Neuronal stem cell (in vitro differentiated cells): ENCODE measurements at regions not wholly inside any gene's neighbourhood (a gene's known extent, or its start where the extent isn't known, plus 50 kb on each side); places are given as distances from the start of the nearest gene placed in this dataset. TPM values are rescaled to one million over a fixed set of nuclear protein-coding genes. Genes with fewer than 3 reads are reported as not detected.

Source experiments
- DNase-seq: peaks from one replicate; pipeline ENCODE4 v3.0.0-alpha.2; 2013; ENCODE audit warnings: low spot score
- H2AFZ ChIP-seq: one replicate; pipeline ENCODE4 v1.6.1; 2013; ENCODE audit warnings: mild to moderate bottlenecking, low read length, inconsistent platforms
- H2AK5ac ChIP-seq: 2 replicates; pipeline ENCODE4 v1.6.1; 2013; ENCODE audit warnings: low read depth, mild to moderate bottlenecking, inconsistent platforms, low read length, moderate library complexity, mixed read lengths
- H2BK120ac ChIP-seq: 2 replicates; pipeline ENCODE4 v1.6.1; 2013; ENCODE audit warnings: low read depth, mild to moderate bottlenecking, inconsistent platforms, low read length, moderate library complexity, mixed read lengths
- H2BK12ac ChIP-seq: one replicate; pipeline ENCODE4 v1.6.1; 2013; ENCODE audit warnings: low read length, inconsistent platforms
- H2BK15ac ChIP-seq: 2 replicates; pipeline ENCODE4 v1.6.1; 2013; ENCODE audit warnings: mild to moderate bottlenecking, low read length, inconsistent platforms, mixed read lengths
- H2BK5ac ChIP-seq: one replicate; pipeline ENCODE4 v1.6.1; 2013; ENCODE audit warnings: inconsistent platforms, mild to moderate bottlenecking, low read length, moderate library complexity
- H3K14ac ChIP-seq: one replicate; pipeline ENCODE4 v1.6.1; 2013; ENCODE audit warnings: low read length, inconsistent platforms
- H3K18ac ChIP-seq: 2 replicates; pipeline ENCODE4 v1.6.1; 2013; ENCODE audit warnings: low read length, inconsistent platforms
- H3K23ac ChIP-seq: 2 replicates; pipeline ENCODE4 v1.6.1; 2013; ENCODE audit warnings: low read depth, mild to moderate bottlenecking, mixed read lengths, low read length, inconsistent platforms; ENCODE audit not compliant: poor library complexity
- H3K27ac ChIP-seq: replicated peaks from 3 replicates; pipeline ENCODE4 v1.5.1; 2013; ENCODE audit warnings: low read length, inconsistent platforms
- H3K27me3 ChIP-seq, 3 experiments: 2 replicates each; pipeline ENCODE4 v1.6.1; 2013; ENCODE audit warnings: low read length in 3 of 3, mild to moderate bottlenecking in 2 of 3, inconsistent platforms in 1 of 3, low read depth in 1 of 3, mixed read lengths in 1 of 3, moderate library complexity in 1 of 3; ENCODE audit not compliant: control insufficient read depth in 3 of 3, insufficient read depth in 3 of 3
- H3K36me3 ChIP-seq, 2 donors: replicated peaks in 1 of 2; 2 replicates each; pipeline ENCODE4 v1.6.1; 2013; ENCODE audit warnings: low read length in 2 of 2; ENCODE audit not compliant: control insufficient read depth in 2 of 2, insufficient read depth in 2 of 2
- H3K4ac ChIP-seq: 2 replicates; pipeline ENCODE4 v1.6.1; 2013; ENCODE audit warnings: inconsistent platforms, mild to moderate bottlenecking, low read length, moderate library complexity
- H3K4me1 ChIP-seq, 2 donors: 1 replicate in 1 of 2; 2 replicates in 1 of 2; pipeline ENCODE4 v1.6.1; 2013; ENCODE audit warnings: low read length in 2 of 2, low read depth in 1 of 2; ENCODE audit not compliant: control insufficient read depth in 2 of 2, insufficient read depth in 1 of 2
- H3K4me2 ChIP-seq: one replicate; pipeline ENCODE4 v1.6.1; 2013; ENCODE audit warnings: mild to moderate bottlenecking, low read length, inconsistent platforms; ENCODE audit not compliant: insufficient read depth, poor library complexity, severe bottlenecking
- H3K4me3 ChIP-seq, 2 donors: 2 replicates each; pipeline ENCODE4 v1.5.1; 2013; ENCODE audit warnings: low read length in 2 of 2, mild to moderate bottlenecking in 2 of 2, inconsistent platforms in 1 of 2, moderate library complexity in 1 of 2
- H3K79me1 ChIP-seq: one replicate; pipeline ENCODE4 v1.6.1; 2013; ENCODE audit warnings: low read depth, mild to moderate bottlenecking, inconsistent platforms, low read length, moderate library complexity
- H3K9ac ChIP-seq: one replicate; pipeline ENCODE4 v1.6.1; 2013; ENCODE audit warnings: mild to moderate bottlenecking, low read depth, low read length, inconsistent platforms; ENCODE audit not compliant: poor library complexity
- H3K9me3 ChIP-seq, 2 donors: replicated peaks in 1 of 2; 2 replicates each; pipeline versions ENCODE3 to v1.6.1; 2013; ENCODE audit warnings: low read length in 2 of 2, mild to moderate bottlenecking in 2 of 2, inconsistent platforms in 1 of 2, low read depth in 1 of 2, mixed read lengths in 1 of 2, moderate library complexity in 1 of 2; ENCODE audit not compliant: control insufficient read depth in 2 of 2, insufficient read depth in 1 of 2
- H4K8ac ChIP-seq: one replicate; pipeline ENCODE4 v1.6.1; 2013; ENCODE audit warnings: low read depth, mild to moderate bottlenecking, inconsistent platforms, low read length, moderate library complexity
- H4K91ac ChIP-seq: one replicate; pipeline ENCODE4 v1.6.1; 2013; ENCODE audit warnings: low read length, low read depth, mild to moderate bottlenecking, inconsistent platforms; ENCODE audit not compliant: poor library complexity
- WGBS, 2 donors: extraction: QIAGEN DNeasy Blood & Tissue Kit; methylation state at CpG; one replicate each; pipeline ENCODE4 v1.1.7; 2013; ENCODE audit warnings: missing lambda C conversion rate in 2 of 2, mixed read lengths in 1 of 2; ENCODE audit not compliant: insufficient read length in 2 of 2, insufficient replicate concordance in 1 of 2; ENCODE audit errors: extremely low coverage in 2 of 2; 5-methylcytosine and 5-hydroxymethylcytosine counted together
- small RNA-seq: library from polyadenylated mRNA; stranded (forward); fragments of <200 nt; extraction: miRNeasy Mini kit (QIAGEN cat#:217004); gene quantifications from one replicate; pipeline ENCODE3, GENCODE V24; 2013; ENCODE audit not compliant: insufficient read depth

DNA sequence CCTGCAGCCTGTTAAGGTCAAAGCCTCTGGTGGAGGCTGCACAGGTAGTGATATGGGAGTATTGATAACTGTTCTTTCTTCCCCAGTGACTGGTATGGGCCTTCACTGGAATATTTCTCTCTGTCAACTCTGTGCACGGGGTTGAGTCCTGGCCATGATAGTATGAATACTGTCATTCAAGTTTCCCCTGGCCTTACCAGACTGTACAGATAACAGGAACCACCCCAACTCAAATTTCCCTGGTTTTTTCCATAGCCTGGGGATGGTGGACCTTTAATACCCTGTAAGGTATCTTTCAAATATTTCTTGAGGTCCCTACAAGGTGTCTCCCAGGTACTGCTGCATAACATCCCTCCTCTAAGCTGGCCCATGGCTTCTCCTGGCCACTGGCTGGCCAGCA lies 51.4 kb upstream of the TNFAIP3 start:
- H3K23ac ChIP-seq = no peak overlapping the region
- no peak overlapping the region for H2AFZ ChIP-seq
- no peak overlapping the region for H3K27ac ChIP-seq
- H3K4me1 ChIP-seq = peaks cover 1 to 5% of the 10 kb centered on the region in 2 donors
- no peak overlapping the region for H2BK5ac ChIP-seq
- H3K36me3 ChIP-seq = no peaks in the 10 kb centered on the region
- no peak overlapping the region for H3K9ac ChIP-seq
- H3K4me2 ChIP-seq = no peak overlapping the region
- no peak overlapping the region for H3K4me3 ChIP-seq
- H2BK15ac ChIP-seq = no peak overlapping the region
- WGBS, 2 donors = no CpG with 5 or more reads among the region's 1 CpG
- H3K9me3 ChIP-seq = no peaks in the 10 kb centered on the region
- H4K91ac ChIP-seq = no peak overlapping the region
- no peak overlapping the region for H2BK12ac ChIP-seq
- no peaks in the 10 kb centered on the region for H3K27me3 ChIP-seq
- no peak overlapping the region for H3K4ac ChIP-seq
- no peaks in the 10 kb centered on the region for H3K79me1 ChIP-seq
- H4K8ac ChIP-seq = no peak overlapping the region
- H2AK5ac ChIP-seq = no peak overlapping the region
- no peak overlapping the region for H3K14ac ChIP-seq
- no peak overlapping the region for H2BK120ac ChIP-seq
- DNase-seq = no peak
- no peak overlapping the region for H3K18ac ChIP-seq

DNA sequence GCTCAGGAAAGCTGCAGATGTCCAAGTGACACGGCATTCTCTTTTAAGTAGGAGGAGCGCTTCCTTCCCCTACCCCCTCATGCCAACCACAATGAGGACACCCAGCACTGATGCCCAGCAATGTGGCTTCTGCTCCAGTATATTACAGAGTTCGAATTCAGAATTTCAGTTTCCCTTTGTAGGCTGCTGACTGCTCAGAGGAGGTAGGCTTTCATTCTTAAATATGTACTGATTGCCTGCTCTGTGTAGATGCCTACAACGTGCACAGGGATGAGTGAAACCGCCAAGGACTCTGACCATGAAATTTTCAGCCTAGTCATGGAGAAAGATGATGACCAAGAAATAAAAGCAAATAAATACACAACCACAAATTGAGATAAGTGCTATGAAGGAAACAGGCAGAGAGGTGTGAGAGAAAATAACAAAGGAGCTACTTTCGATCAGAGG lies 50.9 kb upstream of the TNFAIP3 start:
- H3K4me1 ChIP-seq = peaks cover 1 to 5% of the 10 kb centered on the region in 2 donors
- H3K79me1 ChIP-seq = no peaks in the 10 kb centered on the region
- H3K18ac ChIP-seq = no peak overlapping the region
- H2BK120ac ChIP-seq = no peak overlapping the region
- no peak overlapping the region for H2BK5ac ChIP-seq
- no peaks in the 10 kb centered on the region for H3K27me3 ChIP-seq
- no peak overlapping the region for H3K4ac ChIP-seq
- H2BK15ac ChIP-seq = no peak overlapping the region
- H3K9me3 ChIP-seq = no peaks in the 10 kb centered on the region
- no peak overlapping the region for H3K4me3 ChIP-seq
- no peak overlapping the region for H2AFZ ChIP-seq
- no peak overlapping the region for H4K8ac ChIP-seq
- H3K36me3 ChIP-seq = no peaks in the 10 kb centered on the region
- no peak overlapping the region for H4K91ac ChIP-seq
- H2AK5ac ChIP-seq = no peak overlapping the region
- no peak overlapping the region for H3K23ac ChIP-seq
- no peak overlapping the region for H3K4me2 ChIP-seq
- no CpG with 5 or more reads among the region's 6 CpGs for WGBS, 2 donors
- no peak for DNase-seq
- no peak overlapping the region for H3K14ac ChIP-seq
- no peak overlapping the region for H3K27ac ChIP-seq
- H2BK12ac ChIP-seq = no peak overlapping the region
- no peak overlapping the region for H3K9ac ChIP-seq

DNA sequence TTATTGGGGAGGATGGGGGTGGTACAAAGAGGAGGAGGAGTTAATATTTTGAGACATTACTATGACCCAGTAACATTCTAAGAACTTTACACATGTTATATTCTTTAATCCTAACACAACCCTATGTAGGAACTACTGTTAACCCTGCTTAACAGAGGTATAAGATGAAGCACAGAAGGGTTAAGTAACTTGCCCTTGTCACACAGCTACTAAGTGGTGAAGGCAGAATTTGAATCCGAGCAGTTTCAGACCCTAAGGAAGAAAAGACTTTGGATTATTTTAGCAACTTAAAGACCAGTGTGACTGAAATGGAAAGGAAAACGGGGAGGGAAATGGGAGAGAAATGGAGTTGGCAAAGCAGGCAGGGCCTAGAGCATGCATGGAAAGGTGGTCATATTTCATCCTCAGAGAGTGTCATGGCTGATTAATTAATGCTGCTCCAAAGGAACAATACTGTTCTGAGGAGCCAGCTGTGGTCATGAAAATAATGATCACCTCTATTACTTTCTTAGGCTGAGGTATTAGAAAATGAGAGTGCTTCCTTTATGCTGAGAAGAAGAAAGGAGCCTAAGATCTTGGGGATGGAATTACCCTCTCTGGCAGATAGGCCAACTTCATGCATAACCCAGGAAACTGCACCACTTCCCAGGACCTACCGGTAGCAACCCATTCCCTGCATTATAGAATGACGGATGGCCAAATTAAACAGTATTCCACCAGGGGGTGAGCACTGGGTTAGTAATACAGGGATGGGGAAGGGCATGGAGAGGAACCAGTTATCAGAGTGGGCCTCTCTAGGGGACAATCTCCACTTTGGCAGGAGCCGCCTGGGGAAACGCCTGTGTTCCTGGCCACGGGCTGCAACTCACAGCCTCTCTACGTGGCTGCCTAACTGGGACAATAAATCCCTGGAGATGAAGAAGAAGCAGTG lies 50.1 kb upstream of the TNFAIP3 start:
- Histone ChIP-seq H2BK12ac (no peak overlapping the region), H4K8ac (no peak overlapping the region), H3K4ac (no peak overlapping the region), H3K27ac (no peak overlapping the region), H3K4me1 (no peaks in the 10 kb centered on the region), H3K18ac (no peak overlapping the region), H3K4me3 (peak overlapping the region in 1 of 2 donors; percentile 37), H2BK15ac (no peak overlapping the region), H3K14ac (no peak overlapping the region), H3K79me1 (no peaks in the 10 kb centered on the region), H3K4me2 (no peak overlapping the region), H3K9me3 (no peaks in the 10 kb centered on the region), H2AFZ (no peak overlapping the region), H3K9ac (no peak overlapping the region), H3K23ac (no peak overlapping the region), H4K91ac (no peak overlapping the region), H2BK120ac (no peak overlapping the region), H3K27me3 (no peaks in the 10 kb centered on the region), H2AK5ac (no peak overlapping the region), H2BK5ac (no peak overlapping the region), H3K36me3 (no peaks in the 10 kb centered on the region)
- no peak for DNase-seq
- no CpG with 5 or more reads among the region's 8 CpGs for WGBS, 2 donors

Small RNAs in the stretch of these regions (small RNA-seq; reads per million reads assigned to genes)
- not detected for gene RF00019
